BLaER1 (cell line): ENCODE measurements at regions not wholly inside any gene's neighbourhood (a gene's known extent, or its start where the extent isn't known, plus 50 kb on each side); places are given as distances from the start of the nearest gene placed in this dataset.

Experiments
- H3K27ac ChIP-seq: shearing (Covaris generic); formaldehyde crosslinking; 2 replicates; pipeline ENCODE4 v1.8.1; 2022
- H3K27me3 ChIP-seq: shearing (Covaris generic); formaldehyde crosslinking; 2 replicates; pipeline ENCODE4 v1.8.1; 2022
- H3K36me3 ChIP-seq: shearing (Covaris generic); formaldehyde crosslinking; 2 replicates; pipeline ENCODE4 v1.8.1; 2022
- H3K4me1 ChIP-seq: shearing (Covaris generic); formaldehyde crosslinking; 2 replicates; pipeline ENCODE4 v1.8.1; 2022
- H3K4me2 ChIP-seq: shearing (Covaris generic); formaldehyde crosslinking; 2 replicates; pipeline ENCODE4 v1.8.1; 2022
- H3K4me3 ChIP-seq: shearing (Covaris generic); formaldehyde crosslinking; 2 replicates; pipeline ENCODE4 v1.8.1; 2022
- H3K9ac ChIP-seq: shearing (Covaris generic); formaldehyde crosslinking; 2 replicates; pipeline ENCODE4 v1.8.1; 2022
- H3K9me3 ChIP-seq: shearing (Covaris generic); formaldehyde crosslinking; 2 replicates; pipeline ENCODE4 v1.8.1; 2022
- H4K20me1 ChIP-seq: shearing (Covaris generic); formaldehyde crosslinking; 2 replicates; pipeline ENCODE4 v1.8.1; 2022
- Cebpa-rat ChIP-seq: shearing (Covaris generic); IDR thresholded peaks from 2 replicates; pipeline ENCODE4 v1.8.1; 2022

DNA sequence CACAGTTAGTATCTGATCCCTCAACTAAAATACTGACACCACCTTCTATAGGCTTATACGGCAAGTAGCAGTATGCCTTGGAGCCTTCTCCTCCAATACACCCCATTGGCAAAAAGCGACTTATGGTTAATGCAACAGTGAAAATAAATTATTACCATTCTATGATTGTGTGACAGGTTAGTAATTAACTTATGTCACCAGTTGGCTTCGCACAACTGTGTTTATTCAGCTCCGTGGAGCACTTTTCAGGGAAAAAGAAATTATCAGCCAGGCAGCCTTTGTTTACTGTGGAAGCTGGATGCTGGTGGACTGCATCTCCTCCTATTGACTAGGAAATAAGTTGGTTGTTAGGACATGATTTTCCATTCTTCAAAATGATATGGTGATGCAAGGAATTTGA, 833.8 kb upstream of the RBFOX1 start:
- H3K27me3 ChIP-seq: no peaks in the 10 kb centered on the region
- no peak for TF ChIP-seq Cebpa-rat

GRCh38 chr16:6496996-6497395, 835.6 kb upstream of the RBFOX1 start:
- Histone ChIP-seq H3K27ac (no peak overlapping the region), H3K4me2 (no peak overlapping the region), H3K4me1 (no peaks in the 10 kb centered on the region), H4K20me1 (no peaks in the 10 kb centered on the region), H3K4me3 (no peak overlapping the region), H3K9ac (no peak overlapping the region), H3K36me3 (no peaks in the 10 kb centered on the region), H3K9me3 (no peaks in the 10 kb centered on the region), H3K27me3 (no peaks in the 10 kb centered on the region)
- TF ChIP-seq Cebpa-rat: no peak

More for the DNA sequence above, 833.8 kb upstream of the RBFOX1 start:
- Histone ChIP-seq H3K9me3 (no peaks in the 10 kb centered on the region), H3K27ac (no peak overlapping the region), H3K4me3 (no peak overlapping the region), H3K4me1 (no peaks in the 10 kb centered on the region), H3K9ac (no peak overlapping the region), H3K36me3 (no peaks in the 10 kb centered on the region), H4K20me1 (no peaks in the 10 kb centered on the region), H3K4me2 (no peak overlapping the region)

- Histone ChIP-seq H3K4me2 (no peak overlapping the region), H3K4me1 (no peaks in the 10 kb centered on the region), H3K36me3 (no peaks in the 10 kb centered on the region), H3K9me3 (no peaks in the 10 kb centered on the region), H3K9ac (no peak overlapping the region), H3K27me3 (no peaks in the 10 kb centered on the region), H3K27ac (no peak overlapping the region), H4K20me1 (no peaks in the 10 kb centered on the region), H3K4me3 (no peak overlapping the region)
- no peak for TF ChIP-seq Cebpa-rat
Measured at GRCh38 chr16:6495486-6496210, 837.0 kb upstream of the RBFOX1 start.

DNA sequence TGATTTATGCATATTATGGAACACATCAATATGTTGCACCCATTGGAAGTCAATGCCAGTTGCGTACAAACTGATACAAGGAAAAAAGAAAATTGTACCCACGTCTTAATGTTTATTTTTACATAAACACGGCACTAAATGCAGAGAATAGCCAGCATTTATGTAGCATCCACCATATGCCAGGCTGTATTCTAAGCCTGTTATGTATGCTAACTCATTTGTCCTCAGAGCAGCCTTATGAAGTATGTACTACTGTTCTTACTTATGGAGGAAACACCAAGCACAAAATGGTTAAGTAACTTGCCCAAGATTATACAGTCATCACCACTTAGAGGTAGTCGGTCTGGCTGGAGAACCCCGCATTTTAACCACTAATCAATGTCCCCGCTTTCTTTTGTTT, 837.9 kb upstream of the RBFOX1 start:
- no peak overlapping the region for H3K27ac ChIP-seq
- no peak overlapping the region for H3K4me2 ChIP-seq
- no peaks in the 10 kb centered on the region for H3K9me3 ChIP-seq
- no peaks in the 10 kb centered on the region for H3K27me3 ChIP-seq
- H3K9ac ChIP-seq: no peak overlapping the region
- H3K4me3 ChIP-seq: no peak overlapping the region
- no peaks in the 10 kb centered on the region for H3K36me3 ChIP-seq
- no peak for TF ChIP-seq Cebpa-rat
- no peaks in the 10 kb centered on the region for H3K4me1 ChIP-seq
- H4K20me1 ChIP-seq: no peaks in the 10 kb centered on the region

GRCh38 chr16:6493555-6493954, 839.1 kb upstream of the RBFOX1 start:
- no peak overlapping the region for H3K4me2 ChIP-seq
- H3K4me1 ChIP-seq: no peaks in the 10 kb centered on the region
- no peak for TF ChIP-seq Cebpa-rat
- H4K20me1 ChIP-seq: no peaks in the 10 kb centered on the region
- H3K27me3 ChIP-seq: no peaks in the 10 kb centered on the region
- H3K9ac ChIP-seq: no peak overlapping the region
- H3K27ac ChIP-seq: no peak overlapping the region
- H3K9me3 ChIP-seq: no peaks in the 10 kb centered on the region
- H3K36me3 ChIP-seq: no peaks in the 10 kb centered on the region
- no peak overlapping the region for H3K4me3 ChIP-seq

DNA sequence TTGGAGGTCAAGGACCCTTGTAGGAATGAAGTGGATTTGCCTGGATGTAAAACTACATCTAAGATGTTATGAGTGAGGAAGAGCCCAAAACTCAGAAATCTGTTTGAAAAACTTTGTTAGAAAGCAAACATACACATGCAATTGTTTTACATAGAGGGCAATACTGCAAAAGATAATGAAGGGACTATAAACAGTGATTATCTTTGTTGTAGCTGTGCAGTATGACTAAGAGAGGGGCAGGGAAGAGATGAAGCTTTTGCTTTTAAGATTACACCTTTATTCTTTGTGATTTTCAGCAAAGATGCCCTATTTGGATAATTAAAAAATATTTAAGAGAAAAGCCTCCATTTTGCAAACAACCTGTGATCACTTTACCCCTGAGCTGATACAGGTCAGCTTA, 839.9 kb upstream of the RBFOX1 start:
- Histone ChIP-seq H3K27ac (no peak overlapping the region), H3K9me3 (no peaks in the 10 kb centered on the region), H3K4me1 (no peaks in the 10 kb centered on the region), H3K27me3 (no peaks in the 10 kb centered on the region), H3K36me3 (no peaks in the 10 kb centered on the region), H3K9ac (no peak overlapping the region), H4K20me1 (no peaks in the 10 kb centered on the region), H3K4me3 (no peak overlapping the region), H3K4me2 (no peak overlapping the region)
- TF ChIP-seq Cebpa-rat: no peak

GRCh38 chr16:6484935-6485334, 847.7 kb upstream of the RBFOX1 start:
- Histone ChIP-seq H3K9me3 (no peaks in the 10 kb centered on the region), H3K9ac (no peak overlapping the region), H3K4me2 (no peak overlapping the region), H3K27me3 (no peaks in the 10 kb centered on the region), H3K4me3 (no peak overlapping the region), H3K27ac (no peak overlapping the region), H3K36me3 (no peaks in the 10 kb centered on the region), H4K20me1 (no peaks in the 10 kb centered on the region), H3K4me1 (no peaks in the 10 kb centered on the region)
- TF ChIP-seq Cebpa-rat: no peak

GRCh38 chr16:6484081-6484480, 848.6 kb upstream of the RBFOX1 start:
- no peak overlapping the region for H3K4me2 ChIP-seq
- no peak overlapping the region for H3K4me3 ChIP-seq
- H3K4me1 ChIP-seq: no peaks in the 10 kb centered on the region
- no peak overlapping the region for H3K27ac ChIP-seq
- no peaks in the 10 kb centered on the region for H3K9me3 ChIP-seq
- no peak for TF ChIP-seq Cebpa-rat
- H4K20me1 ChIP-seq: no peaks in the 10 kb centered on the region
- no peaks in the 10 kb centered on the region for H3K36me3 ChIP-seq
- H3K9ac ChIP-seq: no peak overlapping the region
- H3K27me3 ChIP-seq: no peaks in the 10 kb centered on the region

DNA sequence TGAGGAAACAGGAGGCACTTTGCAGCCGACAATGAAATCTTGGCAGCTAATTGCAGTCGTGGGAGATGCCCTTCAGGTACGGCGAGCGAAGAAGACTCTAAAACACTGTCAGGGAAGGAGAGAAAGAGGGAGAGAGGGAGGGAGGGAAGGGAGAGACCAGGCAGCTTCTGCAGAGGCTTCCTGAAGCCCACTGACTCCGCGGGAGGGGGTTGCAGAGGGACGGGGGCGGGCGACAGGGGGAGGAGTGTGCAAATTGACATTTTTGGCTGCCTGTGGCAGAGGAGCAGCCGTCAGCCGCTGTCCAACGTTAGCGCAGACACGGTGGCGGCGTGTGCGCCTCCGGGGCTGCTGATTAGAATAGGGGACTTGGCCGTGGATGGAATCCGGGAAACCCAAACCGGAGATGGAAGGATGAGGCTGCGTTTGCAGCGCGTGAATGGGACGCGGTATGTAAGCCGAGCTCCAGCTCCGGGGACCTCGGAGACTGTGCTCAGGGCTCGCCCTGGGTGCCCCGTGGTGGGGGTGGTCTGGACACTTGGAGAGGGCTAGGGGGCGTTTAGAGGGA, 849.1 kb upstream of the RBFOX1 start:
- no peak overlapping the region for H3K9ac ChIP-seq
- H3K4me3 ChIP-seq: no peak overlapping the region
- no peak overlapping the region for H3K4me2 ChIP-seq
- no peaks in the 10 kb centered on the region for H3K9me3 ChIP-seq
- H3K27ac ChIP-seq: no peak overlapping the region
- H4K20me1 ChIP-seq: no peaks in the 10 kb centered on the region
- no peaks in the 10 kb centered on the region for H3K36me3 ChIP-seq
- no peak for TF ChIP-seq Cebpa-rat
- no peaks in the 10 kb centered on the region for H3K27me3 ChIP-seq
- no peaks in the 10 kb centered on the region for H3K4me1 ChIP-seq

DNA sequence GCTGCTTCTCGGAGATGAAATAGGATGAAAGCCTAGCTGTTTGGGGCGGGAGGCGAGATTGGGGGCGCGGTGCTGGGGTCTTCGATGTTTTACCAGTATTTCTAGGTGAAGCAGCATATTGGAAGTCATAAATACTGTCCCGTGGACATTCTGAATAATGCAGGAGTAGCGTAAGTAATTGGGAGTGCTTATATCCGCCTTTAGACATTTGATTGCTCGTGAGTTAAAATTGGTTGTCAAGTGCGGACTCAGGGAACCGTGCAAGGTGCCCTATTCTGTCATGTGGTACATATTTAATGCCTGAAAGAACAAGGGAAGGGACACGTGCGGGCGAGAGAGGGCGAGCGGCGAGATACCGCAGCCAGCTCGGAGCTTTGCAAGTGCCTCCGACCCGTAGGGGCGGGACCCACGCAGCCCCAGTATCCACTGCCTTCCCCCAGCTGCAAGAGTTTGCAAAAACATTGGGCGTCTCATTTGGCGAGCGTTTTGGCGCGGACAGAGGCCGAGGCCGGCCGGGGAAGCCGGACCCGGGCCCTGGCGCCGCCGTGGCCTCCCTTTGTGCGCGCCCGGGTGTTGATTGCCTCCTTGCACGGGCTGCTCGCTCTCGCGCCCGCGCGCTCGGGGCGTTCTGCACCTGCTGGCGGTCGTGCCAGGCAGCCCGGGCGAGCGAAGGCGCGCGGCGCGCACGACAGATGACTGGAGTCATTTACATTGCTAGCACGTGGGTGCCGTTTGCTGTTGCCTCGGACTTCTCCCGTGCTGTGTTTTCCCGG, 849.8 kb upstream of the RBFOX1 start:
- no peak for TF ChIP-seq Cebpa-rat
- no peaks in the 10 kb centered on the region for H3K4me1 ChIP-seq
- no peaks in the 10 kb centered on the region for H4K20me1 ChIP-seq
- H3K9me3 ChIP-seq: peaks cover under 1% of the 10 kb centered on the region
- H3K27ac ChIP-seq: no peak overlapping the region
- H3K27me3 ChIP-seq: no peaks in the 10 kb centered on the region
- H3K4me2 ChIP-seq: no peak overlapping the region
- no peaks in the 10 kb centered on the region for H3K36me3 ChIP-seq
- no peak overlapping the region for H3K4me3 ChIP-seq
- H3K9ac ChIP-seq: no peak overlapping the region
